NT2/D1 (cell line): ENCODE measurements at regions not wholly inside any gene's neighbourhood (a gene's known extent, or its start where the extent isn't known, plus 50 kb on each side); places are given as distances from the start of the nearest gene placed in this dataset.

ENCODE experiments used
- DNase-seq: peaks from one replicate; pipeline ENCODE4 v3.0.0-alpha.2; 2011; ENCODE audit warnings: low read depth, low spot score
- H3K27me3 ChIP-seq: 2 replicates; pipeline ENCODE4 v1.6.0; 2011; ENCODE audit warnings: mild to moderate bottlenecking; ENCODE audit not compliant: insufficient read length, insufficient read depth
- H3K36me3 ChIP-seq: 2 replicates; pipeline ENCODE4 v1.6.1; 2011; ENCODE audit warnings: mild to moderate bottlenecking, low read length, mixed read lengths; ENCODE audit not compliant: insufficient read depth, insufficient read length
- H3K4me1 ChIP-seq: 2 replicates; pipeline ENCODE4 v1.5.1; 2011; ENCODE audit not compliant: insufficient read depth, insufficient read length
- H3K4me3 ChIP-seq: 2 replicates; pipeline ENCODE4 v1.5.1; 2011; ENCODE audit warnings: low read depth; ENCODE audit not compliant: insufficient read length
- H3K9ac ChIP-seq: 2 replicates; pipeline ENCODE4 v1.6.0; 2011; ENCODE audit warnings: low read depth; ENCODE audit not compliant: insufficient read length
- H3K9me3 ChIP-seq: 2 replicates; pipeline ENCODE4 v1.5.1; 2011; ENCODE audit warnings: mild to moderate bottlenecking, low read length; ENCODE audit not compliant: insufficient read depth
- SUZ12 ChIP-seq: IDR thresholded peaks from 2 replicates; pipeline ENCODE4 v1.6.1; 2011; ENCODE audit not compliant: insufficient read length, insufficient read depth; ENCODE audit errors: extremely low read depth
- YY1 ChIP-seq: IDR thresholded peaks from 2 replicates; pipeline ENCODE4 v1.6.1; 2011; ENCODE audit not compliant: insufficient read length, insufficient read depth
- ZNF274 ChIP-seq: IDR thresholded peaks from 2 replicates; pipeline ENCODE4 v1.6.1; 2011; ENCODE audit warnings: mild to moderate bottlenecking, low read depth, low read length

DNA sequence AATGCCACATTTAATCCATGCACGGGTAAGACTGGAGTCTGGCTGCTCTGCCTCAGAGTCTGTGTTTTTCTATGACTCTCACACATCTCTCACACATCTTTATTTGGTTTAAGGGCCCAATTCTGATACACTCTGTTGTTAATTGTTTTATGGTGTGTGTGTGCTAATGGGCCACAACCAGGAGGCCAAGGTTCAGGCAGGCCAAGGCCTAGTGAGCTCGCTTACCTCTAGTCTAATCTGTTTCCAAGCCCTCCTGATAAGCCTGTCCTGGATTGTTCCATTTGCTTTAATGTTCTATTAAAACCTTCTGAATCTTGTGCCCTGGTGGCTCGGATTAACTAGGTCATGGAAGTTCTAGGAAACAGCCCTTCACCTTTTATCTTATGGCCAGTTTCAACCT is 445.4 kb upstream of the DPH6 start:
- no peak for DNase-seq
- H3K9me3 ChIP-seq, result no peaks in the 10 kb centered on the region
- H3K36me3 ChIP-seq, result no peaks in the 10 kb centered on the region
- H3K27me3 ChIP-seq, result no peaks in the 10 kb centered on the region
- H3K9ac ChIP-seq, result no peak overlapping the region
- H3K4me1 ChIP-seq, result no peaks in the 10 kb centered on the region
- TF ChIP-seq YY1, result no peak
- no peak for TF ChIP-seq ZNF274
- TF ChIP-seq SUZ12, result no peak
- H3K4me3 ChIP-seq, result no peak overlapping the region

DNA sequence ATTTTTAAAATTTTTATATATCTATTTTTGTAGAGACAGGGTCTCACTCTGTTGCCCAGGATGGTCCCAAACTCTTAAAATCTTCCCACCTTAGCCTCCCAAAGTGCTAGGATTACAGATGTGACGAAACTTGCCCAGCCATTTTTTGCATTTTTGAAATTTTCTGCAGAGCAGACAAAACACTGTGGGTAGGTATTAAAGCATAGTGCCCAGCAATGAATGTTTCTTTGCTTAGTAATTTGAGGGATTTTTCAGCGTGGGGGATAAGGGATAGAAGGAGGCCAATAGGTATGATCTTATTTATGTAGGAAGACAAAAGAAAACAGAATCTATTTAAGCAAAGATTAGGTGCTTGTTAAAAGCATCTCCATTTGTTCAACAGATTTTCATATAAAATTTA is 446.8 kb upstream of the DPH6 start:
- no peaks in the 10 kb centered on the region for H3K4me1 ChIP-seq
- DNase-seq, result no peak
- H3K27me3 ChIP-seq, result no peaks in the 10 kb centered on the region
- no peaks in the 10 kb centered on the region for H3K9me3 ChIP-seq
- TF ChIP-seq SUZ12, result no peak
- no peaks in the 10 kb centered on the region for H3K36me3 ChIP-seq
- no peak overlapping the region for H3K9ac ChIP-seq
- H3K4me3 ChIP-seq, result no peak overlapping the region

DNA sequence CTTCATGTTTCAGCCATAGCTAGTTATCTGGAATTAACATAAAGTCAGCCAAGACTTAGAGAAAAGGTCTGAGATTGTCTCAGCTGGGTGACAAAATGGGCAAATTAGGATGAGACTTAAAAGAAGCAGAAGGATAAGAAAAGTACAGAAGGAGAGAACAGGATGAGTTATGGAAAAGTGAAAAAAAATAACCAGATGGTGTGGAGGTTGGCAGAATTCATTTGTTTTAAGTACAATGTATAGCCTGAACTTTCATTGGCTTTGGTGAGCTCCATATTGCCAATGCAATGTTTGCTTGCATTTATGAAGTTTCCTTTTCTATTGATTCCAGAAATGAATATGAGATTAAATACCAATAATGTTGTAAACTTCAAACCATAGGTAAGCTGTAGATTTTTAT is 447.2 kb upstream of the DPH6 start:
- no peak for DNase-seq
- Histone ChIP-seq H3K9ac (no peak overlapping the region), H3K9me3 (no peaks in the 10 kb centered on the region), H3K36me3 (no peaks in the 10 kb centered on the region), H3K4me1 (no peaks in the 10 kb centered on the region), H3K4me3 (no peak overlapping the region), H3K27me3 (no peaks in the 10 kb centered on the region)
- TF ChIP-seq ZNF274, result no peak
- TF ChIP-seq YY1, result no peak
- no peak for TF ChIP-seq SUZ12

DNA sequence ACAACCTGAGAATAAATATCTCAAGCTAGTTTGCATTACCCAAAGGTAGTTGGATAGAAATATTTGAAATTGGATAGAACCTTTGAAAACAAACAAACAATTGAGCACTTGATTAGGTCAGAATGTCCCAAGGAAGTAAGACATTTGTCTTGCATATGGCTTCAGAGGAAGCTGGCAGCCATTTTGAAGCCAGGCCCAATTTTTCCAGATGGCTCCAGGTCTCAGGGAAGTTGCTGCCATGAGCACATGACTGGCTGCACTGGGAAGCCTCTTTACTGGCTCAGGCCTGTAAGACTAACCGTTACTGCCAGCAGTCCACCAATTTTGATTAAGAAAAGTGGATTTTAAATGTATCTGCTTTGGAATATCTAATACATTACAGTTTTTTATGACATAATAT is 448.9 kb upstream of the DPH6 start:
- no peaks in the 10 kb centered on the region for H3K27me3 ChIP-seq
- TF ChIP-seq YY1 (no peak), ZNF274 (no peak), SUZ12 (no peak)
- no peak for DNase-seq
- H3K9me3 ChIP-seq, result no peaks in the 10 kb centered on the region
- H3K4me3 ChIP-seq, result no peak overlapping the region
- no peak overlapping the region for H3K9ac ChIP-seq
- no peaks in the 10 kb centered on the region for H3K36me3 ChIP-seq
- no peaks in the 10 kb centered on the region for H3K4me1 ChIP-seq

DNA sequence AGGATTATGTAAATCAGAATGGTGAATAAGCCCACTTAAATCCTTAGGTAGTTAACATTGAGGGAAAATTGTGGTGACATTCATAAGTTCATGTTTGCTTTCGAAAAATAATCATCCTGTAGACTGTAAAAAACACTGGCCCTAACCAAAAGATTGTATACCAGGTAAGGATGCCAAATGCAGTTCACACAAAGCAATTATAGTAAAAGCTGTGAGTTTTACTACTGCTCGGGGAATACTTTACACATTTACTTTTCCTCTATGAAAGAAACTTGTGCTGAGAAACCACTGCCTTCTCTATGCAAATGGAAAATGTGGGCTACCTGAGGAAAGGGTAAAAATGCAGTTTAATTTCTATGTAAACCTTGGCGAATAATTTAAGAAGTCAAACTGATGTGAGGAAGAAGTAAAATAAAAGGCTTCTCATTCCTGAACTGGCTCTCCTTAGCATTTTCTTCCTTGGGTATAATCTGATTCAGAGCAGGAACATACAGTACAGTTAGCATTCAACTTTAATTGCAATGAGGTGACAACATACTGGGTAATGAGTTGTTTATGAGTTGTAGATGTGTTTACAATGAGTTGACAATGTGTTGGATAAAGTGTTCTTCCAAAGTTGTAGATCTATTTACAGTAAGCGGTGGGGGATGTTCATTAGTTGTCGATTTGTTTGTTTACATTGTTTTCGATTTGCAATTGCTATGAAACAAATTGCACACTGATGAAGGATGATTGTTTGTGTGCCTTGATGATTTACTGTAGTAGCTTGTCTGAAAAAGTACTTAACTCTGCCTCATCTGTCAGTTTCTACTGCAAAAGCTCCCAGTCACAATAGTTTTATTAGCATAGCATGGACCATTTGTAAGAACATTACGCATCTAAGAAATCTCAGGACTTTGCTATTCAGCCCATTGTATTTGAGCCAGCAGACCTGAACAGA is 453.0 kb upstream of the DPH6 start:
- no peaks in the 10 kb centered on the region for H3K36me3 ChIP-seq
- no peaks in the 10 kb centered on the region for H3K4me1 ChIP-seq
- no peak overlapping the region for H3K9ac ChIP-seq
- DNase-seq, result no peak
- no peak overlapping the region for H3K4me3 ChIP-seq
- no peak for TF ChIP-seq SUZ12
- TF ChIP-seq ZNF274, result no peak
- TF ChIP-seq YY1, result no peak
- H3K9me3 ChIP-seq, result no peaks in the 10 kb centered on the region
- no peaks in the 10 kb centered on the region for H3K27me3 ChIP-seq

DNA sequence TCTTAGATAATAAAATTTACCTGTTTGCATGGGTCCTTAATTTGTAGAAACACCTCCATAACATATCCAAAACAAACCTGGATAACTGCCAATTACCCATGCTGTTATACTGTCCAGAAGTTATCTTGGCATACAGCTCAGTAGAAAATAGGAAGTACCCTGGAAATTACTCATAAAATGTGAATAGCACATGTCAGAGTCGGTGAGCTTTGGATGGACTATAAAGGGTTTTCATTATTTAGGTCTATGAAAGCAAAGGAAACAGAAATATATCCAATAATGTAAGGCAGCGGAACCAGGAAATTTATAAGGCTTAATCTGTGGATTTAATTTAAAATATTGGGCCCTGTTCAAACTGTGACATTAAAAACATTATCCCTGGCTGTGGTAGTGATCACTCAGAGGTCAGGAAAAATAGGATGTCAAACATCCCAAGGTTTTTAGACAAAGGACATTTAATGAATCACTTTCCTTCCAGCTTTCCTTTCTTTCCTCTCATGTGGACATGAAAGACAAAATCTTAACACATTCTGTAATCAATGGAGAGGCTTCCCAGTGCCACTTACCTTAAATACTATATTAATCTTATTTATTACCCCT is 459.0 kb upstream of the DPH6 start:
- no peak overlapping the region for H3K9ac ChIP-seq
- TF ChIP-seq ZNF274 (no peak), SUZ12 (no peak), YY1 (no peak)
- no peaks in the 10 kb centered on the region for H3K27me3 ChIP-seq
- H3K36me3 ChIP-seq, result no peaks in the 10 kb centered on the region
- DNase-seq, result no peak
- no peaks in the 10 kb centered on the region for H3K9me3 ChIP-seq
- no peaks in the 10 kb centered on the region for H3K4me1 ChIP-seq
- no peak overlapping the region for H3K4me3 ChIP-seq

DNA sequence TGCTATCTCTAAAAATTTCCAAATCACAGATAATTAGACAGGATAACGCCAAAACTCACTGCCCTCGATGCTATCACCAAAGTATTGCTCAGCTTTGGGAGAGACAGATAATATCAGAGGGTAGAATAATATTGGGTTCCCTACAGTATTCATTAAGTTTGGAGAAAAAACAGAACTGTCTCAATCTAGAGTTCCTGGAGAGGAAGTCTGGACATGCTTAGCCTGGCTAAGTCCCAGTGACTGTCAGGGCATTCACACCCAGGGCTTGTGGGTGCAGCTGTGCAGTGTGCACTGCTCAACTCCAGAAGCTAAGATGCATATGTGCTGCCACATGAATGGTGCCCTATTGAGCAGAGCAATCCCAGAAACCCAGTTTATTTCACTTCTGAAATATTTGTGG is 459.6 kb upstream of the DPH6 start:
- no peaks in the 10 kb centered on the region for H3K4me1 ChIP-seq
- no peaks in the 10 kb centered on the region for H3K36me3 ChIP-seq
- H3K4me3 ChIP-seq, result no peak overlapping the region
- TF ChIP-seq SUZ12 (no peak), YY1 (no peak), ZNF274 (no peak)
- H3K9me3 ChIP-seq, result no peaks in the 10 kb centered on the region
- no peak for DNase-seq
- H3K27me3 ChIP-seq, result no peaks in the 10 kb centered on the region
- H3K9ac ChIP-seq, result no peak overlapping the region
